Keratinocyte (primary cell): ENCODE measurements at regions not wholly inside any gene's neighbourhood (a gene's known extent, or its start where the extent isn't known, plus 50 kb on each side); places are given as distances from the start of the nearest gene placed in this dataset.

Experiments
- CTCF ChIP-seq, 3 experiments: IDR thresholded peaks in 1 of 3; conservative IDR thresholded peaks in 1 of 3; optimal IDR thresholded peaks in 1 of 3; 2 replicates in 2 of 3; 3 replicates in 1 of 3; pipeline versions ENCODE3 to v1.5.1; 2011; ENCODE audit warnings: low read length in 3 of 3, mild to moderate bottlenecking in 3 of 3, moderate library complexity in 2 of 3, control low read depth in 1 of 3, inconsistent platforms in 1 of 3; ENCODE audit not compliant: insufficient read depth in 2 of 3; ENCODE audit errors: extremely low read depth in 1 of 3
- EZH2 ChIP-seq: IDR thresholded peaks from one replicate; pipeline ENCODE4 v1.6.1; 2012; ENCODE audit warnings: inconsistent platforms, mild to moderate bottlenecking, low read length, moderate library complexity

DNA sequence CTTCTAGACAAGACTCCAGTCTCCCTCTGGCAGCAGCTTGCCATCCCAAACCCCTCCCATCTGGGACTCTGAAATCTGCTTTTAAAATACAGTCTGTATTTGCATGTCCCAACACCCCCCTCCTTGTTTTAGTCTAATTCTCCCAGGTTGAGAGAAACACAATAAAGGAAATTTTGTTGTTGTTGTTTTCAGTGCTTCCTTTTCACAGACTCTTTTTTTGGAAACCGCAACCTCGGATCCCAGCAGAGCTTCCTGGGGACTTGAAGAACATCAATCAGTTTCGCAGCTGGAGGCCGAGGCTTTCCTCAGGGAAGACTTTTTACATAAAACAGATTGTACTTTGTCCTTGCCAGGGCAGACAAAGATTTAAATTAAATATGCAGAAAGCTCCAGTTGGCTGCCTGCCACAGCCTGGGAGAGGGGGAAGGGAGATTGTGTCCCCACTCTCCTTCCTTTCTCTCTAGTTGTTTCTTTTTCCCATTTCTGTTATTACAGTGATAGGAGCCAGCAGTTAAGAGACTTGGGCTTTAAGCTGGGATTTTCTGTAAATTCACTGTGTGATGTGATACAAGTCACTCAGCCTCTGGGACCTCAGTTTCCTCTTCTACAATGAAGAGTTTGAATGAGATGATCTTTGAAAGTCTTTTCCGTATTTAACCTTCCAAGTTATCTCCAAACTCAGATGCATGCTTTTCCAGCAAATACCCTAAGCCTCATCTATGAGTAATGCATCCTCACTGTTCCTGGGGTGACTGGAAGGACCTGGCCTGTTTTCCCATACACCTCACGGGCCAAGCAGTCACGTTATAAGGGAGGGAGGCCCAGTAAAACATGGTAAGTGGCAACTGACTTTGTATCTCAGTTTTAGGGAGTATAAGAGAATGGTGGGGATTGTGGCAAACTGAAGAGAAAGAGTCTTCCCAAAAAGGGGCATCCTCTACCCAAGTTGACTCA, 192.3 kb downstream of the REEP3 start:
- TF ChIP-seq CTCF (optimal IDR thresholded peaks at IDR 0.05 in 1 of 3, IDR thresholded peaks at IDR 0.05 in 1 of 3, conservative IDR thresholded peaks at IDR 0.05 in 1 of 3; ENCODE audit: extremely low read depth in 1 of 3, insufficient read depth in 2 of 3, low read length in 3 of 3), result no peak
- TF ChIP-seq EZH2, result no peak
